ENCODE measurements at regions not wholly inside any gene's neighbourhood (a gene's known extent, or its start where the extent isn't known, plus 50 kb on each side); places are given as distances from the start of the nearest gene placed in this dataset.

DNA sequence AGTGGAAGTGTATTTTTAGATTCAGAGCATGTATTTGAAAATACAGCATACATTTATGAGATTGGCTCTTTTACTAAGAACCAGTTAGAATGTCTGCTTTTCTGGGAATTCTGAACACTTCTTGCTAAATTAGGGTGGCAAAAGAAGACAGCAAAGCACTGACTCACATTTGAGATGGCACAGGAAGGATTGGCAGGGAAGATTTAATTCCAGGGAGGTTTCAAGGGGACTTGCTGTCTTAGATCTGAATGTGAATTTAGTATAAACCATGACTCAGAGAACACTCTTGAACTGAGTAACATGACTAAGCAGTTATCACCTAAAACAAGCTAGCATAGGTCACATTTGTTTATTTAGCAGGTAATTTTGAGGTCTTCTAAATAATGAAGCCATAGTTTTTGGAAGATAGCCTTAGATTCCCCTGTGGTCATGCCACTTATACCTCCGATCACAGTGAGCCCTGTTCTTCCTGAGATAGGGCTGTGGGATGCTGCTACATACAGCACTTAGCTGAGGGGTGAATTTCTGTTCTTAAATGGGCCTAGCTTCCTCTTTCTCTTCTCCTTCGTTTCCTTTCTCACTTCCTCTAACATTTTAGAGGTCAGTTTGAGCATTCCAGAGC lies 173.8 kb downstream of the PCSK1 start:
- TF ChIP-seq, protein P1, sequence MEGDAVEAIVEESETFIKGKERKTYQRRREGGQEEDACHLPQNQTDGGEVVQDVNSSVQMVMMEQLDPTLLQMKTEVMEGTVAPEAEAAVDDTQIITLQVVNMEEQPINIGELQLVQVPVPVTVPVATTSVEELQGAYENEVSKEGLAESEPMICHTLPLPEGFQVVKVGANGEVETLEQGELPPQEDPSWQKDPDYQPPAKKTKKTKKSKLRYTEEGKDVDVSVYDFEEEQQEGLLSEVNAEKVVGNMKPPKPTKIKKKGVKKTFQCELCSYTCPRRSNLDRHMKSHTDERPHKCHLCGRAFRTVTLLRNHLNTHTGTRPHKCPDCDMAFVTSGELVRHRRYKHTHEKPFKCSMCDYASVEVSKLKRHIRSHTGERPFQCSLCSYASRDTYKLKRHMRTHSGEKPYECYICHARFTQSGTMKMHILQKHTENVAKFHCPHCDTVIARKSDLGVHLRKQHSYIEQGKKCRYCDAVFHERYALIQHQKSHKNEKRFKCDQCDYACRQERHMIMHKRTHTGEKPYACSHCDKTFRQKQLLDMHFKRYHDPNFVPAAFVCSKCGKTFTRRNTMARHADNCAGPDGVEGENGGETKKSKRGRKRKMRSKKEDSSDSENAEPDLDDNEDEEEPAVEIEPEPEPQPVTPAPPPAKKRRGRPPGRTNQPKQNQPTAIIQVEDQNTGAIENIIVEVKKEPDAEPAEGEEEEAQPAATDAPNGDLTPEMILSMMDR (conservative IDR thresholded peaks at IDR 0.05) = no peak
- no peak overlapping the region for H3K27ac ChIP-seq

DNA sequence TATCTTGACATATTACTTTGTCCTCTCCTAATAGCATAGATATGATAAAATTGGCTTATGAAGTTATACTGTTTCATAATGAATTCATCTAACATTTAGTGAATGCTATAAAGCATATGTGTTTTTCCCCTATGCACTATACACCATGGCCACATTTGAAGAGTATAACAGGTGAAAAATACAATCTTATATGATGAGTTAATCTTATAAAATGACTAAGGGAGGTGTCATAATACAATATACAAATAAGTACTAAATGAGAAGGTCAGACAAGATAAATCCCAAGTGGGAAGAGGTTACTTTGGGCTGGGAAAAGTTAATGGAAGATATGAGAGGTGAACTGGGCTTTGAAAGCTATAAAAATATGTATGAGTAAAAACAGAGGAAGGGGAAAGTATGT lies 174.4 kb downstream of the PCSK1 start:
- TF ChIP-seq, protein P1 (conservative IDR thresholded peaks at IDR 0.05) = no peak
- H3K27ac ChIP-seq = no peak overlapping the region

DNA sequence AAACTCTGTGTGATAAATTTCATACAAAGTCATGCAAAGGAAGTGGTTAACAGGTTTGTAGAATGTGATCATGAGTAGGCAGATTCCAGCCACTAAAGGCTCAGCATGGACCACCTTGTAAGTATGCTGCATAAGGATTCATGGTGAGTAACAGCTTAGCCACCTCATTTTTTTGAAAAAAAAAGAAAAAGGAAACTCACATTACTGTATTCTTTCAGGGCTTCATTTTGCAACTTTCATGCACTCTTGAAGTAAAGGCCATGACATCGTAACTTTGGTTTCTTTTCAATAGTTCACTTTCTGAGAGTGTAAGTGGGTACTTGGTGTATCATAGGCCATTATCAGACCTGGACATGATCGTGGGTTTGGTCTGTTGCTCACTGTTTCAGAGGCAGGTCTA lies 175.1 kb downstream of the PCSK1 start:
- TF ChIP-seq, protein P1 (conservative IDR thresholded peaks at IDR 0.05) = no peak

DNA sequence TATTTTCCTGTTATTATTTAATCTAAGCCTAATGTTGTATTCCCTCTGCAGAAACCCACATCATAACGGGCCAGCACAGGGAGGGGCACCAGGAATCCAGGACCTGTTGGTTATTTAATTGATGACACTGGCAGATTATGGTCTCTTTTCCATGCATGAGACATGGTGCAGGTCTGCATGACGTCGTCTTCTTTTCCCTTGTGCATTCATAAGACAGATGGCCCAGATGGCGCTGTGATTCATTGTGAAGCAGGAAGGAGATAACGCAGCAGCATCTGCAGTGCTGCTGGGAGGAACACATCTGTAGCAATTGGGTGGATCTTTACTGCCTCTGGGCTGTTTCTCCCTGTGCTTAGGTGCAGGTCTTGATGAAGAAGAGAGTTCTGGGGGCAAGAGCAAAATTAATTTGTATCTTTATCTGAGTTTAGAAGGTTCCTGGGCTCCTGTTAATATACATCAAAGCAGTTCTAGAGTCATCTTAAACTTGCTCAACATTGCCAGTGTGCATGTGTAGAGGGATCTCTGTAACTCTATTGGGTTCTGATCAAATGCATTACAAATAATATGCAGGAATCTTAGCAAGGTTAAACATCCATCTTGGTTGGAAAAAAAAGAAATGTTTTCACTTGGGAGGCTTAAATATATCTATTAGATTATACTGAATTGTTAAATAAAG lies 176.1 kb downstream of the PCSK1 start:
- TF ChIP-seq, protein P1 (conservative IDR thresholded peaks at IDR 0.05) = no peak
- no peak overlapping the region for H3K27ac ChIP-seq

More for the DNA sequence above, 175.1 kb downstream of the PCSK1 start:
- no peak overlapping the region for H3K27ac ChIP-seq

DNA sequence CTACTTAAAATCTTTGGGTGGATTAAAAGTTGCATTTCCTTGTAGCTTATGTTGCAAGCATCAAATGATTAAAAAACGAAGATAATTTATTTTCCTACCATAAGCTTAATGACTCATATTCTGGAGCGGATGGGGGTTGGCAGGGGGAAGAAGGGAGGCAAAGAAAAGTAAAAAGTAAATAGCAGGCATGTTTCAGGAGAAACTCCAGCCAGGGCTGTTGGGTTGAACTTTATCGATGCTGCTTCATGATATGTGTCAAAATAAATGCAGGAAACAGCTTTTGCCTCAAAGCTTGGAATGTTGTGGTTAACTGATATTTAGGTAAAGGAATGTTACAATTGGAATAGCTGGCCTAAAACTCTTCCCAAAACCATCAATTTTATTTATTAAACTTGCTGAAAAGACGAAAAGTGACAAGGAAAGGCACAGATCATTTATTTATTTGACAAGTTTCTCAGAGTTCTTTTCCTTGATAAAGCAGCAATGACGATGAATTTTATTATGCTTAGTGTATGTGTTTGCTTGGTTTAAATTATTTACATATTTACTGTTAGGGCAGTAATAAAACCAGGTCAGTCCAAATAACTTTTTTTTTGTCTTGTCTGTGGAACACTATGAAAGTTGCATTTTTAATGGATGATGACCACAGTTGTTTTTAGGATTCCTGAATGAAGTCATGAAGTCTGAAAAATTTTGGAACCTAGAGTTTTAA lies 177.9 kb downstream of the PCSK1 start:
- peak overlapping the region; percentile 7 for H3K27ac ChIP-seq
- TF ChIP-seq, protein P1 (conservative IDR thresholded peaks at IDR 0.05) = no peak

DNA sequence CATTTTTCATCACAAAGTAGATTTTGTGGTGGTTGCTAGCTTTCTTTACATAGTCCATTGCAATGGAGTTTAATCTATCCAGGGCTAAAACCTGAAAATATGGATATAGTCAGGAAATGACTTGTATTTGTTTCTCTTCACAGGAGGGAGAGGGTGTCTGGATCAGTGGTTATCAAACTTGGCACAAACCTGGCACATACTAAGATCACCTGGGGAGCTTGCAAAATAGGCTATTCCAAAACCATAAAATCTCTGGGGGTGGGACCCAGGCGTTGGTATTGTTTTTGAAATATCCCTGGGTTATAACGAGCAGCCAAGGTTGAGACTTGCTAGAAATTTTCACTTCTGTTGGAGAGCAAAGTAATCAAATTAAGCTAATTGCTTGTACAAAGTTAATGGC lies 179.9 kb downstream of the PCSK1 start:
- TF ChIP-seq, protein P1 (conservative IDR thresholded peaks at IDR 0.05) = no peak
- no peak overlapping the region for H3K27ac ChIP-seq

DNA sequence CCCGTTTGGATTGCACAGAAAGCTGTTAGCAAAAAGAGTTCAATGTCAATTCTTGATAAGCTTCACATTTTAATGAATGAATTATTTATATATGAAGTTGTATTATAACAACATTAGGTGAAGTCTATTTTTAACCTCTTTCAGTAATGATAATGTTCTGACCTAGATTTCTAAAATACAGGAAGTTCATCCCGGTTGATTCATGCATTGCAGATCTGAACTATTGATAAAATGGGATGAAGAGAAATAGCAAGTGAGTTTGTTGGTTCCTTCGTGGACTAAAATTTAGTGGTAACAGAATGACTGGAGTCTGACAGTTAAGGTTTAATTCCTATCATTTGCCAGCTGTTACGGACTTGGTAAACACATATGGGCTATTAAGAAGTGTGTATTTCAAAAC lies 180.5 kb downstream of the PCSK1 start:
- TF ChIP-seq, protein P1 (conservative IDR thresholded peaks at IDR 0.05) = no peak
- H3K27ac ChIP-seq = no peak overlapping the region

Data from VCaP (cell line).